HuH-7 (cell line): ENCODE measurements at regions not wholly inside any gene's neighbourhood (a gene's known extent, or its start where the extent isn't known, plus 50 kb on each side); places are given as distances from the start of the nearest gene placed in this dataset.
"Not testable (repeated sequence)": the region's sequence is repeated elsewhere in the genome, so short reads cannot be mapped to it uniquely, and the experiment has no call there.

Source experiments
- DNase-seq: peaks from one replicate; pipeline ENCODE4 v3.0.0; 2011; ENCODE audit warnings: low spot score

GRCh38 chr10:23754941-23755340, 316.1 kb downstream of the OTUD1 start:
- DNase-seq: no peak

GRCh38 chr10:23755556-23755955, 316.7 kb downstream of the OTUD1 start:
- no peak for DNase-seq

- DNase-seq: no peak
Measured at GRCh38 chr10:23768281-23768680, 329.4 kb downstream of the OTUD1 start.

- DNase-seq: no peak
Measured at GRCh38 chr10:23777153-23777552, 338.3 kb downstream of the OTUD1 start.

GRCh38 chr10:23779301-23779700, 340.4 kb downstream of the OTUD1 start:
- no peak for DNase-seq

DNA sequence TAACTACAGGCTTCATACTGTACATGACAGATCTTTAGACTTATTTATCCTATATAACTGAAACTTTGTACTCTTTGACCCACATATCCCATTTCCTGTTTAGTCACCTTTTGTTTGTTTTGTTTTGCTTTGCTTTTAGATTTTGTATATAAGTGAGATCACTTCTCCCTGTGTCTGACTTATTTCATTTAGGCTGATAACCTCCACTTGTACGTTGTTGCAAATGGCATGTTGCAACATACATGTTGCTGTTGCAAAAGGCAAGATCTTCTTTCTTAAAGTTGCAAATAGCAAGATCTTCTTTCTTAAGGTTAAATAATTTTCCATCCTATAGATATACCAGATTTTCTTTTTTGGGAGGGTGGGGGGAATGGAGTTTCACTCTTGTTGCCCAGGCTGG, 341.5 kb downstream of the OTUD1 start:
- DNase-seq: no peak

- DNase-seq: no peak
Measured at GRCh38 chr10:23786594-23786993, 347.7 kb downstream of the OTUD1 start.

DNA sequence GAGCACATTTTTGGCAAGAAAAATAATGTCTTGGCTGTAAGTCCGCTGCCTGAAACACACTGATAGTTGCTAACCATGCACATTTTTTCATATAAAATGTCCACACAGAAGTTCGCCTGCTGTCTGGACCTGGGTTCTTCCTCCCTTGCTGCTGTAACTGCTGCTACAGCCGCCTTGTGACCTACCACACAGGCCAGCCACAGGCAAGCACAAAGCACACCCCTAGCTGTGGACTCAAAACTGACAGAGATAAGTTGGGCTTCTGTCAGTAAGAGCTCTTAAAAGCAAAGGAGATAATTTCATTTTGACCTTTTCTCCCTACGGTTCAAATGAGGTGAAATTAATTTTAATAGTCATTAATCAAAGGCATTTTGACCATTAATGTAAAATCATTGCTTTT, 354.7 kb downstream of the OTUD1 start:
- DNase-seq: no peak

DNA sequence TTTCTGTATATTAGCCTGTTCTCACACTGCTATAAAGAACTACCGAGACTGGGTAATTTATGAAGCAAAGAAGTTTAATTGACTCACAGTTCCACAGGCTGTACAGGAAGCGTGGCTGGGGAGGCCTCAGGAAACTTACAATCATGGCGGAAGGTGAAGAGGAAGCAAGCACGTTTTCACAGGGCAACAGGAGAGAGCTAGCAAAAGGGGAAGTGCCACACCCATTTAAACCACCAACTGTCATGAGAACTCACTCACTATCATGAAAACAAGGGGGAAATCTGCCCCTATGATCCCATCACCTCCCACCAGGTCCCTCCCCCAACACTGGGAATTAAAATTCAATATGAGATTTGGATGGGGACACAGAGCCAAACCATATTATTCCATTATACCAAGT, 358.6 kb downstream of the OTUD1 start:
- DNase-seq: not testable (repeated sequence)

- DNase-seq: no peak
Measured at GRCh38 chr10:23804125-23804524, 365.2 kb downstream of the OTUD1 start.

GRCh38 chr10:23813687-23814086, 374.8 kb downstream of the OTUD1 start:
- DNase-seq: no peak

DNA sequence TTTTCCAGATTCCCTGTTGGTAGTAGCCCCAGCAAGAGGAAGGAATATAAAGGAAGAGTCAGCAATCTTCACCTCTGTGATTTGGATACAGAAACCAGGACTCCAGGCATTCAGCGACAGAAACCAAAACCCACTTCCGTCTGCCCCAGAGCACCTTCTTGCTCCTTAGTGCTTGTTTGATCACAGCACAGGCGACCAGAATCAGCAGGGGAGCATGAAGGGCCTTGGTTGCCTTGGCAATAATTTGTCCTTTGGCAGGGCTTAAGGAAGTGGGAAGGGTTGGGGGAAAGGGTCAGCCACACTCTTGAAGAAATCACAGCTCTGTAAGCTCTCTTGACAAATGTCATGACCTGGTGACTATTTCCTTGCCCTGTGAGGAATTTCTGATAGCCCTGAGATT, 379.6 kb downstream of the OTUD1 start:
- no peak for DNase-seq

- DNase-seq: no peak
Measured at GRCh38 chr10:23820792-23821191, 381.9 kb downstream of the OTUD1 start.

GRCh38 chr10:23824822-23825221, 384.1 kb upstream of the KIAA1217 start:
- no peak for DNase-seq

DNA sequence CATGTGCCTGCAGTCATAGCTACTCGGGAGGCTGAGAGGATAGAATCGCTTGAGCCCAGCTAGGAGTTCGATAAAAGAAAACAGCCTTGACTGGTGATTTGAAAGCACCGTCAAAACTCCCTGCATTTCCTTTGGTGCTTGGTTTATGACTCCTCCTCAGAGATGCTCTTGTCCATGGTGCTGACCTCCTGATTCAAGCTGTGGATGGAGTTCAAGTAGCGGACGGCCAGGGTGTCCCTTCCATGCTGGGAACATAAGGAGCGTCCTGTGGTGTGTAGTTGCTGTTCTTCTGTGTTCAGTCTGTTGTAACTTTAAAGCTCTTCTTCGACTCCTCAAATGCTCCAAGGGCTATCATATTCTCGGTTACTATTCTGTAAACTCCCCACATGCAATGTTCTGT, 382.5 kb upstream of the KIAA1217 start:
- DNase-seq: peak; percentile 40

DNA sequence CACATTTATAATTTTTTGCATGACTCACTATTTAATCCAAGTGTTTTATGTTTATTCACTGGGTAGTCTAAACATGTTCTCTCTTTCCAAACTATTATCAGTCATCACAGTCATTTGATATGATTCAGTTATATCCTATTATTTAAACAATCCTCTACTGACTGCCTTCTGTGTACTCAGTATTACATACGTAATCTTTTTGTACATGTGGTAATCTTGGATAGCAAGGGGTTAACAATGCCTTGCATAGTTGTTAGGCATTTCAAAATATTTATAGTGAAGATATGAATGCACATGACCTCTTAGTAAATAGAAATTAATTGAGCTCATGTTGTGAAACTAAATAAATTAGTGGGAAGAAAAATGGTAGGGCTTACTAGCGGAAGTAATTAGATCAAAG, 379.4 kb upstream of the KIAA1217 start:
- no peak for DNase-seq

GRCh38 chr10:23834091-23834490, 374.8 kb upstream of the KIAA1217 start:
- no peak for DNase-seq

DNA sequence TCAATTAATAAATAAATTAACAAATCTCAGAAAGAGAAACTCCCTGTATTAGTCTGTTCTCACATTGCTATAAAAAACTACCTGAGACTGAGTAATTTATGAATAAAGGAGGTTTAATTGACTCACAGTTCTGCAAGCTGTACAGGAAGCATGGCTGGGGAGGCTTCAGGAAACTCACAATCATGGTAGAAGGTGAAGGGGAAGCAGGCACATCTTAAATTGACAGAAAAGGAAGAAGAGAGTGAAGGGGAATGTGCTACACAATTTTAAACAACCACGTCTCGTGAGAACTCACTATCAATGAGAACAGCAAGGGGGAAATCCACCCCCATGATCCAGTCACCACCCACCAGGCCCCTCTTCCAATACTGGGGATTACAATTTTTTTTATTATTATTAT, 358.3 kb upstream of the KIAA1217 start:
- no peak for DNase-seq

DNA sequence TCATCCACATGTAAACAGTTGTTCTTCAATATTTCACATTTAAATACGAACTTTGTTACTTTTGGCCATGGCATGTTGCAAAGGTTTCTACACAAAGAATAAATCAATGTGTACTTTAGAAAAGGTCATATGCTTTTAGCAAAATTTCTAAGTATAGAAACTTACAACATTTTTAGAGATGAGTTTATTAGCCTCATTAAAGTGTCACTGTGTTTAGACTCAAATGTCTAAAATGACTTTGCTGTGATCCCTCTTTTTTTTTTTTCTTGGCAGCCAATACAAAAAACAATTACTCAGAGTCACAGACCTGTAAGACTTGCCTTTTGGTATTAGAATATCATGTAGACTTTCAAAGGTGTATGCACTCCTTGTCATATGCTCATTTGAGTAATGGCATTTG, 349.3 kb upstream of the KIAA1217 start:
- no peak for DNase-seq

- no peak for DNase-seq
Measured at GRCh38 chr10:23864631-23865147, 344.2 kb upstream of the KIAA1217 start.

- DNase-seq: not testable (repeated sequence)
Measured at GRCh38 chr10:23866985-23867384, 342.0 kb upstream of the KIAA1217 start.

DNA sequence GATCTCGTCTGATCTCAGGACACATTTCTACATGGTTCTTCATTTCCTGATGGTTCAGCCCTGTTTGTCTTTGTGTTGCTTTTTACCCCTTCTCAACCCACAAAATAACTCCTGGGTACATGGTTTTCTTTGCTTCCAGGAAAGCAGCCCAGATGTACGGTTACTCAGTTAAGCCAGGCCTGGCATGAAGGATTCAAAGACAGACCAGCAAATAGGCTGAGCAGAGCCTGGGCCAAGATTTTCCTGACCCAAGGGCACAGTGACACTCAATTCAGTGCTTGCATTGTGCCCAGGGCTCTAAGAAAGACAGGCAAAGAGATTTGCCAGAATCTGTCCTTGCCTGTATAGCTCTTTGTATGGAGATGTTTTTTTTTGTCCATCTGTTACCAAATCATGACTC, 340.8 kb upstream of the KIAA1217 start:
- no peak for DNase-seq

- DNase-seq: no peak
Measured at GRCh38 chr10:23869548-23869947, 339.4 kb upstream of the KIAA1217 start.

- no peak for DNase-seq
Measured at GRCh38 chr10:23869996-23870395, 338.9 kb upstream of the KIAA1217 start.
